OCI-LY1 (cell line): ENCODE measurements at regions not wholly inside any gene's neighbourhood (a gene's known extent, or its start where the extent isn't known, plus 50 kb on each side); places are given as distances from the start of the nearest gene placed in this dataset.

Experiments
- H2AFZ ChIP-seq: fragments of 200-600 bp; sonication (generic), shearing (Covaris generic); 2 replicates; pipeline ENCODE4 v1.6.0; 2014; ENCODE audit warnings: antibody characterized with exemption, mild to moderate bottlenecking, low read length
- H3F3A ChIP-seq: fragments of 200-600 bp; sonication (generic), shearing (Covaris generic); 2 replicates; pipeline ENCODE4 v1.6.0; 2014; ENCODE audit warnings: mild to moderate bottlenecking, antibody characterized with exemption, low read length, moderate library complexity; ENCODE audit not compliant: insufficient read depth
- H3K27ac ChIP-seq: fragments of 200-600 bp; sonication (generic); 2 replicates; pipeline ENCODE4 v1.5.1; 2014; ENCODE audit warnings: low read length, mixed run types, mild to moderate bottlenecking, low read depth; ENCODE audit not compliant: poor library complexity, severe bottlenecking
- H3K27me3 ChIP-seq: fragments of 200-600 bp; sonication (generic); 2 replicates; pipeline ENCODE4 v1.6.0; 2014; ENCODE audit warnings: antibody characterized with exemption, mild to moderate bottlenecking, low read length, moderate library complexity; ENCODE audit not compliant: insufficient read depth
- H3K36me3 ChIP-seq: fragments of 200-600 bp; sonication (generic); 2 replicates; pipeline ENCODE4 v1.6.1; 2014; ENCODE audit warnings: mild to moderate bottlenecking, antibody characterized with exemption, low read length, moderate library complexity, mixed read lengths; ENCODE audit not compliant: insufficient read depth
- H3K4me1 ChIP-seq: fragments of 200-600 bp; sonication (generic); 2 replicates; pipeline ENCODE4 v1.5.1; 2014; ENCODE audit warnings: mild to moderate bottlenecking, low read length, moderate library complexity; ENCODE audit not compliant: insufficient read depth, severe bottlenecking
- H3K4me2 ChIP-seq: fragments of 200-600 bp; sonication (generic), shearing (Covaris generic); 2 replicates; pipeline ENCODE4 v1.6.1; 2014; ENCODE audit warnings: low read length
- H3K4me3 ChIP-seq: fragments of 200-600 bp; sonication (generic); 2 replicates; pipeline ENCODE4 v1.5.1; 2014; ENCODE audit warnings: low read length, low read depth, mild to moderate bottlenecking, mixed read lengths; ENCODE audit not compliant: poor library complexity, severe bottlenecking
- H3K79me2 ChIP-seq: fragments of 200-600 bp; shearing (Covaris generic); 2 replicates; pipeline ENCODE4 v1.6.1; 2016; ENCODE audit warnings: mixed run types, low read length, mixed read lengths; ENCODE audit not compliant: insufficient read depth
- H3K9ac ChIP-seq: fragments of 200-600 bp; sonication (generic), shearing (Covaris generic); 2 replicates; pipeline ENCODE4 v1.6.1; 2014; ENCODE audit warnings: mild to moderate bottlenecking, low read length, mixed read lengths
- H3K9me2 ChIP-seq: fragments of 200-600 bp; sonication (generic), shearing (Covaris generic); 2 replicates; pipeline ENCODE4 v1.6.1; 2014; ENCODE audit warnings: low read depth, mild to moderate bottlenecking, low read length, mixed read lengths
- H3K9me3 ChIP-seq: fragments of 200-600 bp; shearing (Covaris generic); 2 replicates; pipeline ENCODE4 v1.6.1; 2014; ENCODE audit warnings: low read length, mixed read lengths
- H4K20me1 ChIP-seq: fragments of 200-600 bp; sonication (generic), shearing (Covaris generic); 2 replicates; pipeline ENCODE4 v1.6.0; 2016; ENCODE audit warnings: mild to moderate bottlenecking, low read length; ENCODE audit not compliant: insufficient read depth
- EZH2 ChIP-seq: fragments of 200-600 bp; sonication (generic), shearing (Covaris generic); IDR thresholded peaks from 2 replicates; pipeline ENCODE4 v1.8.0; 2017; ENCODE audit warnings: borderline replicate concordance, mixed run types, mild to moderate bottlenecking, antibody characterized with exemption, low read length, moderate library complexity, mixed read lengths
- TF ChIP-seq, protein P1 (sequence below): fragments of 200-600 bp; sonication (generic), shearing (Covaris generic); IDR thresholded peaks from 2 replicates; pipeline ENCODE4 v1.5.1; 2017; ENCODE audit warnings: mild to moderate bottlenecking, antibody characterized with exemption, low read length, moderate library complexity, mixed read lengths

DNA sequence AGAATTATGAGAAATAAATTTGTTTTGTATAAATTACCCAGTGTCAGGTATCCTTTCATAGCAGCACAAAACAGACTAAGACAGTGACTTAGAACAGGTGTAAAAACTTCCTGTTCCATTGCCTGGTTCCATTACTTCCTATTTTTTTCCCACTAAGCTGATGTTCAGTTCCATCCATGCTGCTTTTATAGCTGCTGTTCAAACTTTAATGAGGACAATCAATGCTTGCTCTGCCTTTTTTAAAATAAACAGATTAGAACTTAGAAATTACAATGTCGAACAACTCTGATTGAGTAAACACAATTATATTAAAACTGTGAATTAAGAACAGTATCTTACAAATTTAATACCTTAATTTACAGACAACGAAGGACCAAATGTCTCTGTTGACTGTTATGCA is 818.9 kb downstream of the OLFM4 start:
- no peaks in the 10 kb centered on the region for H3F3A ChIP-seq
- H3K79me2 ChIP-seq: no peaks in the 10 kb centered on the region
- no peaks in the 10 kb centered on the region for H4K20me1 ChIP-seq
- H3K9ac ChIP-seq: no peak overlapping the region
- no peak overlapping the region for H3K27ac ChIP-seq
- H3K36me3 ChIP-seq: no peaks in the 10 kb centered on the region
- H3K4me1 ChIP-seq: no peaks in the 10 kb centered on the region
- H2AFZ ChIP-seq: no peak overlapping the region
- no peak overlapping the region for H3K4me2 ChIP-seq
- no peaks in the 10 kb centered on the region for H3K9me2 ChIP-seq
- TF ChIP-seq, protein P1, sequence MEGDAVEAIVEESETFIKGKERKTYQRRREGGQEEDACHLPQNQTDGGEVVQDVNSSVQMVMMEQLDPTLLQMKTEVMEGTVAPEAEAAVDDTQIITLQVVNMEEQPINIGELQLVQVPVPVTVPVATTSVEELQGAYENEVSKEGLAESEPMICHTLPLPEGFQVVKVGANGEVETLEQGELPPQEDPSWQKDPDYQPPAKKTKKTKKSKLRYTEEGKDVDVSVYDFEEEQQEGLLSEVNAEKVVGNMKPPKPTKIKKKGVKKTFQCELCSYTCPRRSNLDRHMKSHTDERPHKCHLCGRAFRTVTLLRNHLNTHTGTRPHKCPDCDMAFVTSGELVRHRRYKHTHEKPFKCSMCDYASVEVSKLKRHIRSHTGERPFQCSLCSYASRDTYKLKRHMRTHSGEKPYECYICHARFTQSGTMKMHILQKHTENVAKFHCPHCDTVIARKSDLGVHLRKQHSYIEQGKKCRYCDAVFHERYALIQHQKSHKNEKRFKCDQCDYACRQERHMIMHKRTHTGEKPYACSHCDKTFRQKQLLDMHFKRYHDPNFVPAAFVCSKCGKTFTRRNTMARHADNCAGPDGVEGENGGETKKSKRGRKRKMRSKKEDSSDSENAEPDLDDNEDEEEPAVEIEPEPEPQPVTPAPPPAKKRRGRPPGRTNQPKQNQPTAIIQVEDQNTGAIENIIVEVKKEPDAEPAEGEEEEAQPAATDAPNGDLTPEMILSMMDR: no peak
- TF ChIP-seq EZH2: no peak
- H3K27me3 ChIP-seq: no peaks in the 10 kb centered on the region
- no peaks in the 10 kb centered on the region for H3K9me3 ChIP-seq
- no peak overlapping the region for H3K4me3 ChIP-seq

DNA sequence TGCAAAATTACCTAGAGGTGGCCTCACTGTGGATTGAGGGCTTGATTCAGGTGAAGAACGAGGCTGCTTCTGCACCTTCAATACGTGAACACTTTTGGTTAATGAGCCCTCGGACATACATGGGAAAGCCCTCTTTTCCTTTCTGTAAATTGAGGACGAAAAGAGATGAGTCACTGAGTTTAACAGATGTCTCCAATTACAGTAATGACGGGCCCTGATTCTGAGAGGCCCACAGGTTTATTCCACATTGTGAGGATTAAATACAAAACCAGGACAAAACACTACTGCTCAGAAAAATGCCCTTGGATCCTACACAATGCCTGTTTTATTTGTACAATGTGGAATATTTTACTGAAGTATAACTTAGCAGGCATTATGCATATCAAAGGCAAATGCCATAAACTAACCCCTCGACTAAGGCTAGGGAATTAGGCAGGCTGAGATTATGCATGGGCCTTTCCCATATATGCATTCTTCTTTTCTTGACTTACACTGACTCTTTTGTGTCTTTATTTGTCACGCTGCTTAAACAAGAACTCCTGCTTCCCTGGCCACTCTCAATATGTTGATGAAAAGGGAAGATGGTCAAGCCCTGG is 819.9 kb downstream of the OLFM4 start:
- Histone ChIP-seq H3K9me2 (no peaks in the 10 kb centered on the region), H3K36me3 (no peaks in the 10 kb centered on the region), H3K9ac (no peak overlapping the region), H3K4me2 (no peak overlapping the region), H3K4me1 (no peaks in the 10 kb centered on the region), H3K4me3 (no peak overlapping the region), H3K79me2 (no peaks in the 10 kb centered on the region), H3F3A (no peaks in the 10 kb centered on the region), H2AFZ (no peak overlapping the region), H3K9me3 (no peaks in the 10 kb centered on the region), H3K27ac (no peak overlapping the region), H4K20me1 (no peaks in the 10 kb centered on the region), H3K27me3 (no peaks in the 10 kb centered on the region)
- no peak for TF ChIP-seq EZH2
- TF ChIP-seq, protein P1: no peak

DNA sequence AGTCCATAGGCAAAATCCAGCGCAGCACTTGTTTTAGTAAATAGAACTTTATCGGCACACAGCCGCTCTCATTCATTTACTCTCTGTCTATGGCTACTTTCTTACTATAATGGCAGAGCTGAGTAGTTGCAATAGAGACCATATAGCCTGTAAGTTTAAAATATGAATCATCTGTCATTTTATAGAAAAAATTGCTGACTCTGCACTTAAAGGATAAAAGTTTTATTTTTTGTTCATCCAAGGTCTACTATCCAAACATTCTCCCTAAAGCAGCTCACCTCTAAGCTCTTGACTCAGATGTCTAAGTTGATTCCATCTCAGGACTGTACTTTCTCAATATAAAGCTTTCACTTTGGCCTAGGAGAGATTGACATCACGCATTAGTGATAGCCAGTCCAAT is 825.7 kb downstream of the OLFM4 start:
- no peak for TF ChIP-seq EZH2
- TF ChIP-seq, protein P1: no peak
- H3K4me1 ChIP-seq: no peaks in the 10 kb centered on the region
- H3K36me3 ChIP-seq: no peaks in the 10 kb centered on the region
- no peaks in the 10 kb centered on the region for H4K20me1 ChIP-seq
- H3F3A ChIP-seq: no peaks in the 10 kb centered on the region
- H3K27ac ChIP-seq: no peak overlapping the region
- no peaks in the 10 kb centered on the region for H3K9me3 ChIP-seq
- H3K79me2 ChIP-seq: no peaks in the 10 kb centered on the region
- H3K4me3 ChIP-seq: no peak overlapping the region
- H3K27me3 ChIP-seq: no peaks in the 10 kb centered on the region
- no peak overlapping the region for H3K9ac ChIP-seq
- no peak overlapping the region for H2AFZ ChIP-seq
- no peaks in the 10 kb centered on the region for H3K9me2 ChIP-seq
- H3K4me2 ChIP-seq: no peak overlapping the region
